GM23338 (cell line): ENCODE measurements at regions not wholly inside any gene's neighbourhood (a gene's known extent, or its start where the extent isn't known, plus 50 kb on each side); places are given as distances from the start of the nearest gene placed in this dataset.

Experiments
- ATAC-seq: fragments of 200-7000 bp; cut with Tn5 transposase; 3 replicates; pipeline ENCODE4 v1.9.1; 2020
- DNase-seq: peaks from one replicate; pipeline ENCODE4 v3.0.0-alpha.2; 2015; ENCODE audit warnings: low spot score
- H2AFZ ChIP-seq: fragments of 200-600 bp; sonication (generic); 2 replicates; pipeline ENCODE4 v1.8.0; 2016; ENCODE audit warnings: antibody characterized with exemption, mild to moderate bottlenecking, moderate library complexity
- H3F3A ChIP-seq: fragments of 200-600 bp; sonication (generic); replicated peaks from 2 replicates; pipeline ENCODE4 v1.8.0; 2017; ENCODE audit warnings: antibody characterized with exemption, mixed run types, low read depth
- H3K27ac ChIP-seq: fragments of 200-600 bp; sonication (generic); 2 replicates; pipeline ENCODE4 v1.6.1; 2016; ENCODE audit warnings: low read depth
- H3K27me3 ChIP-seq: fragments of 200-600 bp; sonication (generic); 2 replicates; pipeline ENCODE4 v1.8.0; 2016; ENCODE audit warnings: mild to moderate bottlenecking, mixed run types, moderate library complexity; ENCODE audit not compliant: insufficient read depth
- H3K36me3 ChIP-seq: fragments of 200-600 bp; sonication (generic); 2 replicates; pipeline ENCODE4 v1.8.0; 2016; ENCODE audit warnings: mild to moderate bottlenecking; ENCODE audit not compliant: insufficient read depth
- H3K4me1 ChIP-seq: fragments of 200-600 bp; sonication (generic); 2 replicates; pipeline ENCODE4 v1.8.0; 2016; ENCODE audit warnings: mild to moderate bottlenecking, moderate library complexity; ENCODE audit not compliant: insufficient read depth
- H3K4me2 ChIP-seq: fragments of 200-600 bp; sonication (generic); 2 replicates; pipeline ENCODE4 v1.7.1; 2017; ENCODE audit warnings: mixed run types
- H3K4me3 ChIP-seq: fragments of 200-600 bp; sonication (generic); 2 replicates; pipeline ENCODE4 v1.6.1; 2016; ENCODE audit warnings: mixed run types
- H3K79me2 ChIP-seq: fragments of 200-600 bp; sonication (generic); replicated peaks from 2 replicates; pipeline ENCODE4 v1.8.0; 2017; ENCODE audit warnings: mild to moderate bottlenecking; ENCODE audit not compliant: insufficient read depth
- H3K9me2 ChIP-seq: fragments of 200-600 bp; sonication (generic); 2 replicates; pipeline ENCODE4 v1.8.0; 2017; ENCODE audit not compliant: insufficient read depth
- H4K20me1 ChIP-seq: fragments of 200-600 bp; sonication (generic); replicated peaks from 2 replicates; pipeline ENCODE4 v1.8.0; 2017; ENCODE audit warnings: mild to moderate bottlenecking; ENCODE audit not compliant: insufficient read depth
- H3K27ac Mint-ChIP-seq: 2 replicates; pipeline ENCODE4 v1.8.0; 2020; ENCODE audit warnings: inconsistent platforms, mild to moderate bottlenecking, moderate library complexity, mixed read lengths
- H3K27me3 Mint-ChIP-seq: 3 replicates; pipeline ENCODE4 v1.8.0; 2022; ENCODE audit warnings: low read depth, mild to moderate bottlenecking, moderate library complexity, mixed read lengths, inconsistent platforms; ENCODE audit not compliant: insufficient read depth, poor library complexity
- H3K36me3 Mint-ChIP-seq: 3 replicates; pipeline ENCODE4 v1.8.0; 2021; ENCODE audit warnings: low read depth, mild to moderate bottlenecking, inconsistent platforms, moderate library complexity, mixed read lengths
- H3K4me1 Mint-ChIP-seq: 3 replicates; pipeline ENCODE4 v1.8.0; 2020; ENCODE audit warnings: mild to moderate bottlenecking, inconsistent platforms, mixed read lengths
- H3K4me3 Mint-ChIP-seq: 3 replicates; pipeline ENCODE4 v1.8.0; 2021; ENCODE audit warnings: moderate library complexity, mild to moderate bottlenecking, inconsistent platforms, mixed read lengths
- H3K9me3 Mint-ChIP-seq: 3 replicates; pipeline ENCODE4 v1.8.0; 2020; ENCODE audit warnings: moderate library complexity, mild to moderate bottlenecking, inconsistent platforms, mixed read lengths
- CREB1 ChIP-seq: fragments of 250-450 bp; sonication (Bioruptor Pico); IDR thresholded peaks from 2 replicates; pipeline ENCODE4 v1.5.0; 2020; ENCODE audit warnings: low read depth, mild to moderate bottlenecking, moderate library complexity
- ETS1 ChIP-seq: IDR thresholded peaks from 2 replicates; pipeline ENCODE4 v1.6.1; 2016; ENCODE audit warnings: antibody characterized with exemption
- EZH2 ChIP-seq: fragments of 200-600 bp; sonication (generic); IDR thresholded peaks from one replicate; pipeline ENCODE4 v1.8.0; 2017; ENCODE audit warnings: antibody characterized with exemption, mild to moderate bottlenecking, low read depth; ENCODE audit not compliant: unreplicated experiment
- EZH2phosphoT487 ChIP-seq: fragments of 200-600 bp; sonication (generic); IDR thresholded peaks from one replicate; pipeline ENCODE4 v1.8.1; 2018; ENCODE audit warnings: antibody characterized with exemption; ENCODE audit not compliant: unreplicated experiment
- JUNB ChIP-seq: IDR thresholded peaks from one replicate; pipeline ENCODE4 v1.6.1; 2016; ENCODE audit warnings: antibody characterized with exemption; ENCODE audit not compliant: unreplicated experiment
- POLR2AphosphoS5 ChIP-seq: IDR thresholded peaks from 2 replicates; pipeline ENCODE4 v1.6.1; 2016; ENCODE audit warnings: antibody characterized with exemption, low read depth
- STAT1 ChIP-seq: IDR thresholded peaks from one replicate; pipeline ENCODE4 v1.6.1; 2016; ENCODE audit warnings: antibody characterized with exemption; ENCODE audit not compliant: unreplicated experiment
- ZNF114 ChIP-seq: fragments of 250-450 bp; sonication (Bioruptor Pico); IDR thresholded peaks from 2 replicates; pipeline ENCODE4 v1.5.0; 2020; ENCODE audit warnings: mild to moderate bottlenecking, moderate library complexity
- ZNF331 ChIP-seq: fragments of 250-450 bp; sonication (Bioruptor Pico); IDR thresholded peaks from 2 replicates; pipeline ENCODE4 v1.5.0; 2020; ENCODE audit warnings: low read depth, mild to moderate bottlenecking, moderate library complexity
- TF ChIP-seq, protein P1 (sequence below), 2 experiments: fragments of 200-600 bp in 1 of 2; sonication (generic) in 1 of 2; conservative IDR thresholded peaks; 2 replicates each; pipeline versions ENCODE4 v1.5.1 to v1.6.1; 2016 to 2017; ENCODE audit warnings: antibody characterized with exemption in 2 of 2, low read depth in 2 of 2, mild to moderate bottlenecking in 2 of 2, moderate library complexity in 1 of 2
- TF ChIP-seq, protein P2 (sequence below): fragments of 250-450 bp; sonication (Bioruptor Pico); IDR thresholded peaks from 2 replicates; pipeline ENCODE4 v1.5.0; 2020; ENCODE audit warnings: mild to moderate bottlenecking, moderate library complexity

DNA sequence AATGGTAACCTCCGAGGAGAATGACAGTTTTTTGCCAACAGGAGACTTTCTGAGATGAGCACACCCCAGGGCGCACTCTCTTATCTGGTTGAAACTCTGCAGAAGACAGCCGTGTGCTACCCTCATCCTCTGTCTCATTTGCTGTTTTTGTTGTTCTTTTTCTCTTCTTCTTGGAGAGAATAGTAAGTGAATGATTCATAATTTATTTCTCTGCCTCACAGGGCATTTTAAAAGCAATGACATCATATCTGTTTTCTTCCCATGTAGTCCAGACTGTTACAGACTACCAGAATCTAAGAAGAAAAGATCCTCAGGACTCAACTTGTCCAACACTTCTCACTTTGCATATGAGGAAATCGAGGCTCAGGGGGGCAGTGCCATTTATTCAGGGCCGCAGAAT lies 771.1 kb upstream of the GRM7 start:
- Mint-ChIP-seq H3K4me3 (no peak overlapping the region), H3K27me3 (no peaks in the 10 kb centered on the region), H3K4me1 (no peaks in the 10 kb centered on the region), H3K9me3 (peaks cover 73% of the 10 kb centered on the region), H3K27ac (no peak overlapping the region), H3K36me3 (peaks cover 3% of the 10 kb centered on the region; the same call in 1 of the 3 replicates)
- ATAC-seq (no peak), DNase-seq (no peak)
- no peak for TF ChIP-seq JUNB
- no peak for TF ChIP-seq EZH2phosphoT487
- no peak for TF ChIP-seq ETS1
- TF ChIP-seq ZNF114 (CRISPR knock-in tag) = no peak
- TF ChIP-seq, protein P1, sequence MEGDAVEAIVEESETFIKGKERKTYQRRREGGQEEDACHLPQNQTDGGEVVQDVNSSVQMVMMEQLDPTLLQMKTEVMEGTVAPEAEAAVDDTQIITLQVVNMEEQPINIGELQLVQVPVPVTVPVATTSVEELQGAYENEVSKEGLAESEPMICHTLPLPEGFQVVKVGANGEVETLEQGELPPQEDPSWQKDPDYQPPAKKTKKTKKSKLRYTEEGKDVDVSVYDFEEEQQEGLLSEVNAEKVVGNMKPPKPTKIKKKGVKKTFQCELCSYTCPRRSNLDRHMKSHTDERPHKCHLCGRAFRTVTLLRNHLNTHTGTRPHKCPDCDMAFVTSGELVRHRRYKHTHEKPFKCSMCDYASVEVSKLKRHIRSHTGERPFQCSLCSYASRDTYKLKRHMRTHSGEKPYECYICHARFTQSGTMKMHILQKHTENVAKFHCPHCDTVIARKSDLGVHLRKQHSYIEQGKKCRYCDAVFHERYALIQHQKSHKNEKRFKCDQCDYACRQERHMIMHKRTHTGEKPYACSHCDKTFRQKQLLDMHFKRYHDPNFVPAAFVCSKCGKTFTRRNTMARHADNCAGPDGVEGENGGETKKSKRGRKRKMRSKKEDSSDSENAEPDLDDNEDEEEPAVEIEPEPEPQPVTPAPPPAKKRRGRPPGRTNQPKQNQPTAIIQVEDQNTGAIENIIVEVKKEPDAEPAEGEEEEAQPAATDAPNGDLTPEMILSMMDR (conservative IDR thresholded peaks at IDR 0.05; ENCODE audit: low read depth in 2 of 2) = no peak
- Histone ChIP-seq H3K27ac (no peak overlapping the region), H3K4me2 (no peak overlapping the region), H3K9me2 (no peaks in the 10 kb centered on the region), H4K20me1 (no peaks in the 10 kb centered on the region), H3K4me3 (no peak overlapping the region), H3K36me3 (peaks cover 4% of the 10 kb centered on the region), H3K79me2 (no peaks in the 10 kb centered on the region), H3K27me3 (no peaks in the 10 kb centered on the region; the same call in 1 of the 2 replicates), H3F3A (no peaks in the 10 kb centered on the region), H3K4me1 (no peaks in the 10 kb centered on the region), H2AFZ (no peak overlapping the region)

DNA sequence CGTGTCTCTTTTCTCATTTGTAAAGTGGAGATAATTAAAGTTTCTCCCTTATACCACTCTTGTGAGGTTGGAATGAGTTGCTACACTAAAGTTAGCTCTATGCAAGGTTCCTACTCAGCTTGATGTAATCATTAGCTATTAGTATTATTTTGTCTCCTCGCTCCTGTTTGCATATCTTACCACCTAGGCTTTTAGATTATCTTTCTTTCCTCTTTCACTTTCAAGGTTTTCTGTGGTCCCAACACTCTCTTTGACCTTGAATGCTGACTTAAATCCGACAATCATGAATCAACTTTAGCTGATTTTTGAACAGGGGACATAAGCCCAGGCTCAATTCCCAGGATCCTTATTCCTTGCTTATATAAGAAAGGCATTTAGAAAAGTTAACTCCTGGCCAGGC lies 769.7 kb upstream of the GRM7 start:
- H3K9me2 ChIP-seq = no peaks in the 10 kb centered on the region
- H3K9me3 Mint-ChIP-seq = peaks cover 78% of the 10 kb centered on the region
- no peaks in the 10 kb centered on the region for H4K20me1 ChIP-seq
- no peaks in the 10 kb centered on the region; the same call in none of the 2 replicates for H3K36me3 ChIP-seq
- H3K27me3 ChIP-seq = no peaks in the 10 kb centered on the region; the same call in 1 of the 2 replicates
- no peaks in the 10 kb centered on the region for H3K4me1 ChIP-seq
- no peak overlapping the region for H3K4me2 ChIP-seq
- DNase-seq = no peak
- no peaks in the 10 kb centered on the region for H3K27me3 Mint-ChIP-seq
- H3K4me3 Mint-ChIP-seq = no peak overlapping the region
- no peak overlapping the region for H3K27ac ChIP-seq
- no peak overlapping the region for H2AFZ ChIP-seq
- no peaks in the 10 kb centered on the region for H3K4me1 Mint-ChIP-seq
- no peak overlapping the region for H3K27ac Mint-ChIP-seq
- H3K4me3 ChIP-seq = no peak overlapping the region
- no peaks in the 10 kb centered on the region for H3K79me2 ChIP-seq
- no peaks in the 10 kb centered on the region; the same call in 2 of the 3 replicates for H3K36me3 Mint-ChIP-seq
- ATAC-seq = no peak
- no peaks in the 10 kb centered on the region for H3F3A ChIP-seq
- no peak for TF ChIP-seq ETS1
- no peak for TF ChIP-seq STAT1
- no peak for TF ChIP-seq EZH2
- no peak for TF ChIP-seq POLR2AphosphoS5
- TF ChIP-seq, protein P2, sequence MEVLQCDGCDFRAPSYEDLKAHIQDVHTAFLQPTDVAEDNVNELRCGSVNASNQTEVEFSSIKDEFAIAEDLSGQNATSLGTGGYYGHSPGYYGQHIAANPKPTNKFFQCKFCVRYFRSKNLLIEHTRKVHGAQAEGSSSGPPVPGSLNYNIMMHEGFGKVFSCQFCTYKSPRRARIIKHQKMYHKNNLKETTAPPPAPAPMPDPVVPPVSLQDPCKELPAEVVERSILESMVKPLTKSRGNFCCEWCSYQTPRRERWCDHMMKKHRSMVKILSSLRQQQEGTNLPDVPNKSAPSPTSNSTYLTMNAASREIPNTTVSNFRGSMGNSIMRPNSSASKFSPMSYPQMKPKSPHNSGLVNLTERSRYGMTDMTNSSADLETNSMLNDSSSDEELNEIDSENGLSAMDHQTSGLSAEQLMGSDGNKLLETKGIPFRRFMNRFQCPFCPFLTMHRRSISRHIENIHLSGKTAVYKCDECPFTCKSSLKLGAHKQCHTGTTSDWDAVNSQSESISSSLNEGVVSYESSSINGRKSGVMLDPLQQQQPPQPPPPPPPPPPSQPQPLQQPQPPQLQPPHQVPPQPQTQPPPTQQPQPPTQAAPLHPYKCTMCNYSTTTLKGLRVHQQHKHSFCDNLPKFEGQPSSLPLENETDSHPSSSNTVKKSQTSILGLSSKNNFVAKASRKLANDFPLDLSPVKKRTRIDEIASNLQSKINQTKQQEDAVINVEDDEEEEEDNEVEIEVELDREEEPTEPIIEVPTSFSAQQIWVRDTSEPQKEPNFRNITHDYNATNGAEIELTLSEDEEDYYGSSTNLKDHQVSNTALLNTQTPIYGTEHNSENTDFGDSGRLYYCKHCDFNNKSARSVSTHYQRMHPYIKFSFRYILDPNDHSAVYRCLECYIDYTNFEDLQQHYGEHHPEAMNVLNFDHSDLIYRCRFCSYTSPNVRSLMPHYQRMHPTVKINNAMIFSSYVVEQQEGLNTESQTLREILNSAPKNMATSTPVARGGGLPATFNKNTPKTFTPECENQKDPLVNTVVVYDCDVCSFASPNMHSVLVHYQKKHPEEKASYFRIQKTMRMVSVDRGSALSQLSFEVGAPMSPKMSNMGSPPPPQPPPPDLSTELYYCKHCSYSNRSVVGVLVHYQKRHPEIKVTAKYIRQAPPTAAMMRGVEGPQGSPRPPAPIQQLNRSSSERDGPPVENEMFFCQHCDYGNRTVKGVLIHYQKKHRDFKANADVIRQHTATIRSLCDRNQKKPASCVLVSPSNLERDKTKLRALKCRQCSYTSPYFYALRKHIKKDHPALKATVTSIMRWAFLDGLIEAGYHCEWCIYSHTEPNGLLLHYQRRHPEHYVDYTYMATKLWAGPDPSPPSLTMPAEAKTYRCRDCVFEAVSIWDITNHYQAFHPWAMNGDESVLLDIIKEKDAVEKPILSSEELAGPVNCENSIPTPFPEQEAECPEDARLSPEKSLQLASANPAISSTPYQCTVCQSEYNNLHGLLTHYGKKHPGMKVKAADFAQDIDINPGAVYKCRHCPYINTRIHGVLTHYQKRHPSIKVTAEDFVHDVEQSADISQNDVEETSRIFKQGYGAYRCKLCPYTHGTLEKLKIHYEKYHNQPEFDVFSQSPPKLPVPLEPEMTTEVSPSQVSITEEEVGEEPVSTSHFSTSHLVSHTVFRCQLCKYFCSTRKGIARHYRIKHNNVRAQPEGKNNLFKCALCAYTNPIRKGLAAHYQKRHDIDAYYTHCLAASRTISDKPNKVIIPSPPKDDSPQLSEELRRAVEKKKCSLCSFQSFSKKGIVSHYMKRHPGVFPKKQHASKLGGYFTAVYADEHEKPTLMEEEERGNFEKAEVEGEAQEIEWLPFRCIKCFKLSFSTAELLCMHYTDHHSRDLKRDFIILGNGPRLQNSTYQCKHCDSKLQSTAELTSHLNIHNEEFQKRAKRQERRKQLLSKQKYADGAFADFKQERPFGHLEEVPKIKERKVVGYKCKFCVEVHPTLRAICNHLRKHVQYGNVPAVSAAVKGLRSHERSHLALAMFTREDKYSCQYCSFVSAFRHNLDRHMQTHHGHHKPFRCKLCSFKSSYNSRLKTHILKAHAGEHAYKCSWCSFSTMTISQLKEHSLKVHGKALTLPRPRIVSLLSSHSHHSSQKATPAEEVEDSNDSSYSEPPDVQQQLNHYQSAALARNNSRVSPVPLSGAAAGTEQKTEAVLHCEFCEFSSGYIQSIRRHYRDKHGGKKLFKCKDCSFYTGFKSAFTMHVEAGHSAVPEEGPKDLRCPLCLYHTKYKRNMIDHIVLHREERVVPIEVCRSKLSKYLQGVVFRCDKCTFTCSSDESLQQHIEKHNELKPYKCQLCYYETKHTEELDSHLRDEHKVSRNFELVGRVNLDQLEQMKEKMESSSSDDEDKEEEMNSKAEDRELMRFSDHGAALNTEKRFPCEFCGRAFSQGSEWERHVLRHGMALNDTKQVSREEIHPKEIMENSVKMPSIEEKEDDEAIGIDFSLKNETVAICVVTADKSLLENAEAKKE = no peak
- TF ChIP-seq ZNF331 = no peak
- no peak for TF ChIP-seq CREB1 (CRISPR knock-in tag)
- no peak for TF ChIP-seq JUNB
